Neural progenitor cell (in vitro differentiated cells): ENCODE measurements at regions not wholly inside any gene's neighbourhood (a gene's known extent, or its start where the extent isn't known, plus 50 kb on each side); places are given as distances from the start of the nearest gene placed in this dataset.

Experiments
- EZH2phosphoT487 ChIP-seq: fragments of 200-600 bp; sonication (generic); IDR thresholded peaks from 2 replicates; pipeline ENCODE4 v1.6.1; 2017; ENCODE audit warnings: antibody characterized with exemption
- TF ChIP-seq, protein P1 (sequence below): fragments of 200-600 bp; sonication (generic); IDR thresholded peaks from 2 replicates; pipeline ENCODE4 v1.5.1; 2017; ENCODE audit warnings: antibody characterized with exemption, mild to moderate bottlenecking

DNA sequence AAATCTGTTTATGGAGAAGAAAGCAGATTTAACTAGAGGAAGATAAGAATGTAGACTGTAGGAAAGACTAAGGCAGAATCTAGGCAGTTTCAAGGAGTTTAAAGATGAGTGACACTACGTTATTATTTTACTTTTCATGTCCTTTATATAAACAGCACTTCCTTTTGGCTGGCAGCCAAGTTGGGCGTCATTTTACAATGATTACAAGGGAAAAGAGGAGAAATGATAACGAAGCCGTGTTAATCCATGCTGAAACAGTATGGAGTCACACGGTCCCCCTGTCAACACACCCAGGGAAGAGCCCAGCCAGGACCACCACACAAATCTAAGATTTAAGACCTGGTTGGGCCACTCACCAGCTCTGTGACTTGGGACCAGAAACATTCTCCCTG, 83.7 kb upstream of the NEO1 start:
- TF ChIP-seq, protein P1, sequence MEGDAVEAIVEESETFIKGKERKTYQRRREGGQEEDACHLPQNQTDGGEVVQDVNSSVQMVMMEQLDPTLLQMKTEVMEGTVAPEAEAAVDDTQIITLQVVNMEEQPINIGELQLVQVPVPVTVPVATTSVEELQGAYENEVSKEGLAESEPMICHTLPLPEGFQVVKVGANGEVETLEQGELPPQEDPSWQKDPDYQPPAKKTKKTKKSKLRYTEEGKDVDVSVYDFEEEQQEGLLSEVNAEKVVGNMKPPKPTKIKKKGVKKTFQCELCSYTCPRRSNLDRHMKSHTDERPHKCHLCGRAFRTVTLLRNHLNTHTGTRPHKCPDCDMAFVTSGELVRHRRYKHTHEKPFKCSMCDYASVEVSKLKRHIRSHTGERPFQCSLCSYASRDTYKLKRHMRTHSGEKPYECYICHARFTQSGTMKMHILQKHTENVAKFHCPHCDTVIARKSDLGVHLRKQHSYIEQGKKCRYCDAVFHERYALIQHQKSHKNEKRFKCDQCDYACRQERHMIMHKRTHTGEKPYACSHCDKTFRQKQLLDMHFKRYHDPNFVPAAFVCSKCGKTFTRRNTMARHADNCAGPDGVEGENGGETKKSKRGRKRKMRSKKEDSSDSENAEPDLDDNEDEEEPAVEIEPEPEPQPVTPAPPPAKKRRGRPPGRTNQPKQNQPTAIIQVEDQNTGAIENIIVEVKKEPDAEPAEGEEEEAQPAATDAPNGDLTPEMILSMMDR, result no peak
- no peak for TF ChIP-seq EZH2phosphoT487
